ENCODE measurements at regions not wholly inside any gene's neighbourhood (a gene's known extent, or its start where the extent isn't known, plus 50 kb on each side); places are given as distances from the start of the nearest gene placed in this dataset.

DNA sequence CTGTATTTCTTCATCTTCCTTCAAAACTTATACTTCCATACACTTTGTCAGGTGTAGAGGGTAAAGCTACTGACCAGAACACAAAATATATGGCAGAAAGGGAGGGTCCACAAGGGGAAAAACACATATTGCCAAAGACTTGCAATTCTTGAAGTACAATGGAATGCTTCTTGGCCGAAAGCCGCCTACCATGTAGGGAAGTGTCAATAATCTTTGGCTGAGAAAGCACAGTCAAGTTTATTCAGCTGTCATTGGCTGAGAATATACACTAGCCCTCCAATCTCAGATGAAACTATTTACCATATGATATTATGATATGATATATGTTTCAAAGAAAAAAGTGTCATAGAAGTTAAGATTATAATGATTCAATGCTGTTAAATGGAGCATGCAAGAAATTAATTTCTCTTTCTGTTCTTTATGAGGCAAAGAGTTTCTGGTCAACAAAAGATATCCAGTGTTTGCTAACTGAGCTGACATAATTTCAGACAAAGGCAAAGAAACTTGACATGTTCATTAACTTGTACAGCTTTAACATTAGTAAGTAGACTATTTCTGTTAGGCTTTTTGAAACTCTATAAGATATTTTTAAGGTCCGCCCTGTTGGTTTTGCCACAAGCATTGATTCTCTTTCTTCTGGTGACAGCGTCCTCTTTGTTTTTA is 89.0 kb upstream of the LPP start:
- no peak for DNase-seq
- Mint-ChIP-seq H3K36me3 (ENCODE audit: insufficient read depth in 1 of 3, low read depth in 3 of 3) (no peaks in the 10 kb centered on the region), H3K4me1 (peaks cover 4 to 12% of the 10 kb centered on the region in 2 experiments; a peak in 3 of 4 replicates), H3K27ac (no peak overlapping the region), H3K27me3 (ENCODE audit: low read depth) (no peaks in the 10 kb centered on the region), H3K4me3 (no peak overlapping the region), H3K9me3 (no peaks in the 10 kb centered on the region)
- no peak overlapping the region for H3T11ph ChIP-seq (ENCODE audit: low read length)
- no peak overlapping the region for H2AK5ac ChIP-seq (ENCODE audit: insufficient read length, low read length)
- no peak overlapping the region for H2BK15ac ChIP-seq (ENCODE audit: low read depth, low read length)
- H3K4me1 ChIP-seq (ENCODE audit: insufficient read depth, low read length): no peaks in the 10 kb centered on the region
- H2BK120ac ChIP-seq (ENCODE audit: low read depth, low read length, poor library complexity, severe bottlenecking): no peak overlapping the region
- no peaks in the 10 kb centered on the region for H3K27me3 ChIP-seq (ENCODE audit: insufficient read depth, low read length)
- H3K56ac ChIP-seq (ENCODE audit: insufficient read length, low read depth, low read length): no peak overlapping the region
- no peak overlapping the region for H3K14ac ChIP-seq (ENCODE audit: insufficient read depth, low read length)
- H3K9ac ChIP-seq (ENCODE audit: extremely low read depth, insufficient read length, low read length): no peak overlapping the region
- WGBS (ENCODE audit: extremely low coverage, insufficient read length, low lambda C conversion rate): no CpG with 5 or more reads among the region's 4 CpGs
- H2BK20ac ChIP-seq (ENCODE audit: low read depth, low read length, poor library complexity, severe bottlenecking): no peak overlapping the region
- H4K20me1 ChIP-seq (ENCODE audit: control insufficient read depth, insufficient read depth, insufficient read length): no peaks in the 10 kb centered on the region
- TF ChIP-seq, protein P1, sequence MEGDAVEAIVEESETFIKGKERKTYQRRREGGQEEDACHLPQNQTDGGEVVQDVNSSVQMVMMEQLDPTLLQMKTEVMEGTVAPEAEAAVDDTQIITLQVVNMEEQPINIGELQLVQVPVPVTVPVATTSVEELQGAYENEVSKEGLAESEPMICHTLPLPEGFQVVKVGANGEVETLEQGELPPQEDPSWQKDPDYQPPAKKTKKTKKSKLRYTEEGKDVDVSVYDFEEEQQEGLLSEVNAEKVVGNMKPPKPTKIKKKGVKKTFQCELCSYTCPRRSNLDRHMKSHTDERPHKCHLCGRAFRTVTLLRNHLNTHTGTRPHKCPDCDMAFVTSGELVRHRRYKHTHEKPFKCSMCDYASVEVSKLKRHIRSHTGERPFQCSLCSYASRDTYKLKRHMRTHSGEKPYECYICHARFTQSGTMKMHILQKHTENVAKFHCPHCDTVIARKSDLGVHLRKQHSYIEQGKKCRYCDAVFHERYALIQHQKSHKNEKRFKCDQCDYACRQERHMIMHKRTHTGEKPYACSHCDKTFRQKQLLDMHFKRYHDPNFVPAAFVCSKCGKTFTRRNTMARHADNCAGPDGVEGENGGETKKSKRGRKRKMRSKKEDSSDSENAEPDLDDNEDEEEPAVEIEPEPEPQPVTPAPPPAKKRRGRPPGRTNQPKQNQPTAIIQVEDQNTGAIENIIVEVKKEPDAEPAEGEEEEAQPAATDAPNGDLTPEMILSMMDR (conservative IDR thresholded peaks at IDR 0.05): no peak
- no peak overlapping the region for H3K23ac ChIP-seq (ENCODE audit: insufficient read length, low read depth, low read length)
- H3K4me2 ChIP-seq (ENCODE audit: insufficient read depth, insufficient read length, low read length): no peak overlapping the region
- no peak overlapping the region for H2BK5ac ChIP-seq (ENCODE audit: insufficient read length, low read length)
- H3K27ac ChIP-seq (ENCODE audit: insufficient read length, low read depth, low read length): no peak overlapping the region
- no peak overlapping the region for H3K4ac ChIP-seq (ENCODE audit: low read depth, low read length)
- H3K9me3 ChIP-seq (ENCODE audit: control insufficient read depth, low read depth, low read length): no peaks in the 10 kb centered on the region
- no peak overlapping the region for H4K91ac ChIP-seq (ENCODE audit: insufficient read length, low read depth, low read length)
- no peak overlapping the region for H2AFZ ChIP-seq (ENCODE audit: low read length)
- H4K8ac ChIP-seq (replicated peaks; ENCODE audit: insufficient read length, low read depth, low read length): no peak overlapping the region
- no peak overlapping the region for H2BK12ac ChIP-seq (ENCODE audit: insufficient read length, low read depth, low read length)
- H3K23me2 ChIP-seq (ENCODE audit: insufficient read length, low read depth, low read length, poor library complexity, severe bottlenecking): no peaks in the 10 kb centered on the region
- no peak overlapping the region for H4K5ac ChIP-seq (ENCODE audit: insufficient read length, low read depth, low read length)
- no peaks in the 10 kb centered on the region for H3K79me2 ChIP-seq (ENCODE audit: insufficient read depth, low read length)
- no peak overlapping the region for H3K18ac ChIP-seq (ENCODE audit: insufficient read length, low read depth, low read length)
- H3K79me1 ChIP-seq (ENCODE audit: insufficient read depth, low read depth, low read length, poor library complexity, severe bottlenecking): no peaks in the 10 kb centered on the region

All from H9 (cell line).